Upper lobe of left lung (tissue), 4 donors: ENCODE measurements at regions not wholly inside any gene's neighbourhood (a gene's known extent, or its start where the extent isn't known, plus 50 kb on each side); places are given as distances from the start of the nearest gene placed in this dataset.

Experiments
- CTCF ChIP-seq, 6 experiments: fragments of 450-650 bp in 4 of 6; fragments of 200-600 bp in 2 of 6; sonication (generic) in 2 of 6; IDR thresholded peaks; one replicate each; pipeline ENCODE4 v1.5.1; 2016 to 2019; ENCODE audit warnings: antibody characterized with exemption in 6 of 6
- POLR2AphosphoS5 ChIP-seq, 2 donors: sonication (generic); formaldehyde crosslinking; IDR thresholded peaks; one replicate each; pipeline ENCODE4 v1.5.1; 2017; ENCODE audit warnings: antibody characterized with exemption in 2 of 2

- TF ChIP-seq CTCF (IDR thresholded peaks at IDR 0.05) (no peak), POLR2AphosphoS5 (IDR thresholded peaks at IDR 0.05) (no peak)
These were observed 109.8 kb downstream of the RAB11FIP2 start for GRCh38 chr10:117936976-117937375.
